ENCODE measurements at regions not wholly inside any gene's neighbourhood (a gene's known extent, or its start where the extent isn't known, plus 50 kb on each side); places are given as distances from the start of the nearest gene placed in this dataset.

DNA sequence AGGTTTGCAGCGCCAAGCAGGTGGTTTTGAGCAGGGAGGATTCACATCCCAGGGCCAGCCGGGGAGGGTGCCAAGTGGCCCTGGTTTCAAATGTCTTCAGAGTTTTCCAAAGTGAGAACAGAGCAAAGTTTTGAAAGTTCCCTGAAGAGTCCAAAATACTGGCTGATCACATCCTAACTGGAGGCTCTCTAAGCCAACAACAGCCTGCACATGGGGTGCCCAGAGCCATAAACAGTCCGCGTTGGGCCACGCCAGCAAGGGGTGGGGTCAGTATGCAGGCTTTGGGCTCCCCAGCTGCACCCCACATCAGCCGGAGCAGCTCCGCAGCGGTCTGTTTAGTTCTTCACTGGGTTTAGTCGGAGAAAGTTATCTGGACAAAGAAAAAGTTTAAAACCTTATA, 150.9 kb downstream of the C16orf95 start:
- no peaks in the 10 kb centered on the region for H3K9me3 ChIP-seq (ENCODE audit: control insufficient read depth, low read length)
- no peaks in the 10 kb centered on the region for H3K4me1 ChIP-seq (ENCODE audit: control insufficient read depth, insufficient read depth, low read length, poor library complexity, severe bottlenecking)
- 95 to 100% methylated on average over 2 to 5 of the region's 9 CpGs for WGBS, 2 experiments (ENCODE audit: insufficient coverage in 2 of 2)

DNA sequence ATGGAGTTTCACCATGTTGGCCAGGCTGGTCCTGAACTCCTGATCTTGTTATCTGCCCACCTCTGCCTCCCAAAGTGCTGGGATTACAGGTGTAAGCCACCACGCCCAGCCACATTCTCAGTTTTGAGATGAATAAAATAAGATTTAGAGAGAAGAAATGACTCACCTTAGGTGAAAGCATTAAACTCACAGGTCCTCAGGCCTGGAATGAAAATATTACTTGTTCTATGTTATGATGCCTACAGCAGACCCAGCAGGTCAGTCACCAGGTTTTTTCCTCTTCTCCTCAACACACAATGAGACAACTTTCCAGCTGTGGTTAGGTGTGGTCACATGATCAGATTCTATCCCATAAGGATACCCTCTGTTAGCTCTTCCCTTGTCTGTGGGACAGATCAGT, 150.3 kb downstream of the C16orf95 start:
- Histone ChIP-seq H3K4me1 (ENCODE audit: control insufficient read depth, insufficient read depth, low read length, poor library complexity, severe bottlenecking) (no peaks in the 10 kb centered on the region), H3K9me3 (ENCODE audit: control insufficient read depth, low read length) (no peaks in the 10 kb centered on the region), H3K4me3 (ENCODE audit: extremely low read depth, insufficient read depth, low read length, poor library complexity, severe bottlenecking) (no peak overlapping the region), H3K36me3 (ENCODE audit: control insufficient read depth, insufficient read depth, low read length) (no peaks in the 10 kb centered on the region), H3K27ac (ENCODE audit: low read depth, low read length, severe bottlenecking) (no peak overlapping the region)
- no CpG with 5 or more reads among the region's 1 CpG for WGBS, 2 experiments (ENCODE audit: insufficient coverage in 2 of 2)

More for the DNA sequence above, 150.9 kb downstream of the C16orf95 start:
- Histone ChIP-seq H3K4me3 (ENCODE audit: extremely low read depth, insufficient read depth, low read length, poor library complexity, severe bottlenecking) (no peak overlapping the region), H3K36me3 (ENCODE audit: control insufficient read depth, insufficient read depth, low read length) (no peaks in the 10 kb centered on the region), H3K27ac (ENCODE audit: low read depth, low read length, severe bottlenecking) (no peak overlapping the region)

- 86 to 89% methylated on average over 8 to 14 of the region's 14 CpGs for WGBS, 2 experiments (ENCODE audit: insufficient coverage in 2 of 2)
Measured at GRCh38 chr16:87169509-87169995, 147.6 kb downstream of the C16orf95 start.

GRCh38 chr16:87170310-87170709, 146.9 kb downstream of the C16orf95 start:
- 89 to 90% methylated on average over 4 to 5 of the region's 5 CpGs for WGBS, 2 experiments (ENCODE audit: insufficient coverage in 2 of 2)
- Histone ChIP-seq H3K9me3 (ENCODE audit: control insufficient read depth, low read length) (no peaks in the 10 kb centered on the region), H3K4me3 (ENCODE audit: extremely low read depth, insufficient read depth, low read length, poor library complexity, severe bottlenecking) (no peak overlapping the region), H3K36me3 (ENCODE audit: control insufficient read depth, insufficient read depth, low read length) (no peaks in the 10 kb centered on the region), H3K4me1 (ENCODE audit: control insufficient read depth, insufficient read depth, low read length, poor library complexity, severe bottlenecking) (no peaks in the 10 kb centered on the region), H3K27ac (ENCODE audit: low read depth, low read length, severe bottlenecking) (no peak overlapping the region)

More at GRCh38 chr16:87169509-87169995, 147.6 kb downstream of the C16orf95 start:
- Histone ChIP-seq H3K4me3 (ENCODE audit: extremely low read depth, insufficient read depth, low read length, poor library complexity, severe bottlenecking) (no peak overlapping the region), H3K9me3 (ENCODE audit: control insufficient read depth, low read length) (no peaks in the 10 kb centered on the region), H3K27ac (ENCODE audit: low read depth, low read length, severe bottlenecking) (no peak overlapping the region), H3K36me3 (ENCODE audit: control insufficient read depth, insufficient read depth, low read length) (no peaks in the 10 kb centered on the region), H3K4me1 (ENCODE audit: control insufficient read depth, insufficient read depth, low read length, poor library complexity, severe bottlenecking) (no peaks in the 10 kb centered on the region)

GRCh38 chr16:87171723-87172122, 145.5 kb downstream of the C16orf95 start:
- Histone ChIP-seq H3K36me3 (ENCODE audit: control insufficient read depth, insufficient read depth, low read length) (no peaks in the 10 kb centered on the region), H3K4me1 (ENCODE audit: control insufficient read depth, insufficient read depth, low read length, poor library complexity, severe bottlenecking) (no peaks in the 10 kb centered on the region), H3K4me3 (ENCODE audit: extremely low read depth, insufficient read depth, low read length, poor library complexity, severe bottlenecking) (no peak overlapping the region), H3K27ac (ENCODE audit: low read depth, low read length, severe bottlenecking) (no peak overlapping the region), H3K9me3 (ENCODE audit: control insufficient read depth, low read length) (no peaks in the 10 kb centered on the region)
- 94 to 95% methylated on average over 11 of the region's 11 CpGs for WGBS, 2 experiments (ENCODE audit: insufficient coverage in 2 of 2)

- no peak overlapping the region for H3K27ac ChIP-seq (ENCODE audit: low read depth, low read length, severe bottlenecking)
- H3K36me3 ChIP-seq (ENCODE audit: control insufficient read depth, insufficient read depth, low read length), result no peaks in the 10 kb centered on the region
- WGBS, 2 experiments (ENCODE audit: insufficient coverage in 2 of 2), result 78 to 83% methylated on average over 4 to 6 of the region's 6 CpGs
- H3K4me3 ChIP-seq (ENCODE audit: extremely low read depth, insufficient read depth, low read length, poor library complexity, severe bottlenecking), result no peak overlapping the region
- peaks cover under 1% of the 10 kb centered on the region for H3K4me1 ChIP-seq (ENCODE audit: control insufficient read depth, insufficient read depth, low read length, poor library complexity, severe bottlenecking)
- H3K9me3 ChIP-seq (ENCODE audit: control insufficient read depth, low read length), result no peaks in the 10 kb centered on the region
Measured at GRCh38 chr16:87172632-87173031, 144.6 kb downstream of the C16orf95 start.

DNA sequence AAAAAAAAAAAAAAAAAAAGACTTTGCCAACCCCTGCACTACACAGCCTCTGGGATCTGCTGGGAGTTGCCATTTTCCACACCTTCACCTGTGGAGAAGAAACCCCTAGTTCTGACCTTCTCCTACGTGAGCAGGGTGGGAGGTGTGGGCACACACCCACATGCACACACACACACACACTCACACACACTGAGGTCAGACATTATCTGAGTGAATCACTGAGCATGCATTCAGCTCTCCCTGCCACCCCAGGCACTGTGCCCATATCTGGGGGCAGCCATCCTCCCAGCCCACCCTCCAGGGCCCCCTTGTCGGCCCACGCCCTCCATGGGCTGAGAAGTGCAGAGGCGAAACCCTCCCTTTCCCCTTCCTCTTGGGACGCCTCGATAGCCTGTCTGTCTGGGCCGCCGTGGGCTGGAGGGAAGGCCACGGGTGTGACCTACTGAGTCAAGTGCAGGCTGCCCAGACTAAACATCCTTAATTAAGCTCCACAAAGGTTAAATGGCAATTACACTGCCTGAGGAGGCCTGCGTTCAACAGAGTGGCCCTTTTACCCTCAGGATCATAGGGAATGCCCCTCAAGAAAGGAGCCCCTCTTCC, 143.8 kb downstream of the C16orf95 start:
- H3K9me3 ChIP-seq (ENCODE audit: control insufficient read depth, low read length), result no peaks in the 10 kb centered on the region
- no peak overlapping the region for H3K27ac ChIP-seq (ENCODE audit: low read depth, low read length, severe bottlenecking)
- no peaks in the 10 kb centered on the region for H3K36me3 ChIP-seq (ENCODE audit: control insufficient read depth, insufficient read depth, low read length)
- H3K4me1 ChIP-seq (ENCODE audit: control insufficient read depth, insufficient read depth, low read length, poor library complexity, severe bottlenecking), result peaks cover 9% of the 10 kb centered on the region
- no peak overlapping the region for H3K4me3 ChIP-seq (ENCODE audit: extremely low read depth, insufficient read depth, low read length, poor library complexity, severe bottlenecking)
- WGBS, 2 experiments (ENCODE audit: insufficient coverage in 2 of 2), result 90 to 98% methylated on average over 3 to 9 of the region's 10 CpGs

DNA sequence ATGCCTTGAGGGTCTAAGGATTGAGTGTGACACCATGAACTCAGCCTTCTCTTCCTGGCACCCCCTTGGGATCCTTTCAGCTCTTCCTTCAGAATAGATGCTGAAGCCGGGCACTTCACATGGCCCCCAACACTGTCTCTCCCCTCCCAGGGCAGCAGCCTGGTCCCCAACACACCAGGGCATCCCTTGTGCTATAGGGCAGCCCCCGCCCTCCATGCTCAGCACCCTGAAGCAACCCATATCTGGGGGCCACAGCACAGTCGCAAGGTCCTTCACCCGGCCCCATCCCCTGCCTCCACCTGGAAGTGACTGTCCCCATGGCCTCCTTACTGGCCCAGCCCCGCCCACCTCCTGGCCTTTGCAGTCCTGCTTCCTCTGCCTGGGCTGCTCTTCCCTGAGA, 143.1 kb downstream of the C16orf95 start:
- Histone ChIP-seq H3K36me3 (ENCODE audit: control insufficient read depth, insufficient read depth, low read length) (no peaks in the 10 kb centered on the region), H3K4me1 (ENCODE audit: control insufficient read depth, insufficient read depth, low read length, poor library complexity, severe bottlenecking) (peaks cover 15% of the 10 kb centered on the region), H3K4me3 (ENCODE audit: extremely low read depth, insufficient read depth, low read length, poor library complexity, severe bottlenecking) (no peak overlapping the region), H3K27ac (ENCODE audit: low read depth, low read length, severe bottlenecking) (no peak overlapping the region), H3K9me3 (ENCODE audit: control insufficient read depth, low read length) (no peaks in the 10 kb centered on the region)
- WGBS, 2 experiments (ENCODE audit: insufficient coverage in 2 of 2), result 76 to 91% methylated on average over 4 of the region's 5 CpGs

- H3K27ac ChIP-seq (ENCODE audit: low read depth, low read length, severe bottlenecking), result no peak overlapping the region
- 91 to 97% methylated on average over 6 to 7 of the region's 7 CpGs for WGBS, 2 experiments (ENCODE audit: insufficient coverage in 2 of 2)
- H3K9me3 ChIP-seq (ENCODE audit: control insufficient read depth, low read length), result no peaks in the 10 kb centered on the region
- peaks cover 25% of the 10 kb centered on the region for H3K4me1 ChIP-seq (ENCODE audit: control insufficient read depth, insufficient read depth, low read length, poor library complexity, severe bottlenecking)
- H3K36me3 ChIP-seq (ENCODE audit: control insufficient read depth, insufficient read depth, low read length), result no peaks in the 10 kb centered on the region
- no peak overlapping the region for H3K4me3 ChIP-seq (ENCODE audit: extremely low read depth, insufficient read depth, low read length, poor library complexity, severe bottlenecking)
Measured at GRCh38 chr16:87176735-87177134, 140.5 kb downstream of the C16orf95 start.

- Histone ChIP-seq H3K27ac (ENCODE audit: low read depth, low read length, severe bottlenecking) (peak overlapping the region; percentile 67), H3K36me3 (ENCODE audit: control insufficient read depth, insufficient read depth, low read length) (no peaks in the 10 kb centered on the region), H3K4me3 (ENCODE audit: extremely low read depth, insufficient read depth, low read length, poor library complexity, severe bottlenecking) (no peak overlapping the region), H3K4me1 (ENCODE audit: control insufficient read depth, insufficient read depth, low read length, poor library complexity, severe bottlenecking) (peaks cover 25% of the 10 kb centered on the region), H3K9me3 (ENCODE audit: control insufficient read depth, low read length) (no peaks in the 10 kb centered on the region)
- WGBS, 2 experiments (ENCODE audit: insufficient coverage in 2 of 2), result 75% methylated on average over 6 to 9 of the region's 15 CpGs
Measured at GRCh38 chr16:87177673-87178072, 139.5 kb downstream of the C16orf95 start.

- Histone ChIP-seq H3K36me3 (ENCODE audit: control insufficient read depth, insufficient read depth, low read length) (no peaks in the 10 kb centered on the region), H3K9me3 (ENCODE audit: control insufficient read depth, low read length) (no peaks in the 10 kb centered on the region), H3K4me1 (ENCODE audit: control insufficient read depth, insufficient read depth, low read length, poor library complexity, severe bottlenecking) (peaks cover 25% of the 10 kb centered on the region), H3K27ac (ENCODE audit: low read depth, low read length, severe bottlenecking) (peak overlapping the region; percentile 67), H3K4me3 (ENCODE audit: extremely low read depth, insufficient read depth, low read length, poor library complexity, severe bottlenecking) (no peak overlapping the region)
- WGBS, 2 experiments (ENCODE audit: insufficient coverage in 2 of 2), result 32 to 33% methylated on average over 12 to 13 of the region's 14 CpGs
Measured at GRCh38 chr16:87178177-87178863, 138.9 kb downstream of the C16orf95 start.
